ENCODE measurements at regions not wholly inside any gene's neighbourhood (a gene's known extent, or its start where the extent isn't known, plus 50 kb on each side); places are given as distances from the start of the nearest gene placed in this dataset.

DNA sequence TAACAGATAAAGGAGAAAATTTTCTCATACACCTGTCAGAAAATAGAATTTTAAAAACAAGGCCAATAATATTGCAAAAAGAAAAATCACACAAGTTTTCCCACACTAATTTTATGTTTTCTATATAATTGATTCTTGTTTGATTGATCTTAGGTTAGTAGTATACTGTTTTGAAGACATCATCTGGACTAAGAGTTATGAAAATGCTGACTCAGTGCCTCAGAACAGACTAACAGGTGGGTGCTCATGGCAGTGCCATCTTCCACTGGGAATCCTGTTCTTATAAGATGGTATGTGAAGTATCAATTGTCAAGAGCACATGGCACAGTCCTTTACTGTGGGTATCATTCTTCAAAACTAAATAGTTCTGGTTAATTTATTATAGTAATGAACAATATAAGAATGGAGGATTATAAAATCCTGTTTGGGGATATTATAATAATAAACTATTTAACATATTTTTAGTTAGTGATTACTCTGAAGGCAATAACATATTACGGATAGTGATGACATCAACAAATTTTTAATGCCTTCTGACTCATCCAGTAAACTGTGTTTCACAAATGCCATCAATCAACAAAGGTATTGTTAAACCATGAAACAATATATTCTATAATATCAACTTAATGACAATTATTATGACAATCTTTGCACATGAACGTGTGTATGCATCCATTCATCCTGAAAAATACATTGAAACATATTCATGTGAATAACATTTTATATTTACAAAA, 384.6 kb upstream of the KHDRBS2 start:
- no peak overlapping the region for H2AFZ ChIP-seq (ENCODE audit: low read depth, low read length)
- H3K27ac ChIP-seq (ENCODE audit: low read length): no peak overlapping the region

GRCh38 chr6:62669831-62670230, 383.8 kb upstream of the KHDRBS2 start:
- H3K36me3 ChIP-seq (ENCODE audit: insufficient read depth, low read length): no peaks in the 10 kb centered on the region
- no peak overlapping the region for H3K4me2 ChIP-seq (ENCODE audit: low read length)
- H3K9me2 ChIP-seq (ENCODE audit: insufficient read depth, low read length): no peaks in the 10 kb centered on the region
- H3F3A ChIP-seq (ENCODE audit: insufficient read depth, low read length, poor library complexity, severe bottlenecking): no peaks in the 10 kb centered on the region
- H3K27me3 ChIP-seq (ENCODE audit: insufficient read depth, low read depth, low read length): no peaks in the 10 kb centered on the region
- H3K9ac ChIP-seq (ENCODE audit: low read length): no peak overlapping the region
- H3K27ac ChIP-seq (ENCODE audit: low read length): no peak overlapping the region
- H3K9me3 ChIP-seq (ENCODE audit: low read length): no peaks in the 10 kb centered on the region
- no peaks in the 10 kb centered on the region for H3K79me2 ChIP-seq (replicated peaks; ENCODE audit: insufficient read depth, low read length)
- H4K20me1 ChIP-seq (ENCODE audit: insufficient read depth): no peaks in the 10 kb centered on the region
- H3K4me3 ChIP-seq (ENCODE audit: low read length): no peak overlapping the region
- H2AFZ ChIP-seq (ENCODE audit: low read depth, low read length): no peak overlapping the region
- TF ChIP-seq RAD21 (conservative IDR thresholded peaks at IDR 0.05) (no peak), CTCF (IDR thresholded peaks at IDR 0.05; ENCODE audit: poor library complexity, severe bottlenecking) (no peak), EZH2 (IDR thresholded peaks at IDR 0.05; ENCODE audit: borderline replicate concordance, insufficient read depth, low read length, poor library complexity, severe bottlenecking) (no peak), TAF1 (IDR thresholded peaks at IDR 0.05; ENCODE audit: low read depth) (no peak), EP300 (conservative IDR thresholded peaks at IDR 0.05; ENCODE audit: poor library complexity, severe bottlenecking) (no peak), SMC3 (conservative IDR thresholded peaks at IDR 0.05; ENCODE audit: poor library complexity) (no peak)

More for the DNA sequence above, 384.6 kb upstream of the KHDRBS2 start:
- H3K9ac ChIP-seq (ENCODE audit: low read length): no peak overlapping the region
- TF ChIP-seq REST (IDR thresholded peaks at IDR 0.05; ENCODE audit: borderline replicate concordance) (no peak), EP300 (conservative IDR thresholded peaks at IDR 0.05; ENCODE audit: poor library complexity, severe bottlenecking) (no peak), EZH2 (IDR thresholded peaks at IDR 0.05; ENCODE audit: borderline replicate concordance, insufficient read depth, low read length, poor library complexity, severe bottlenecking) (no peak), MXI1 (conservative IDR thresholded peaks at IDR 0.05; ENCODE audit: poor library complexity, severe bottlenecking) (no peak), CTCF (IDR thresholded peaks at IDR 0.05; ENCODE audit: poor library complexity, severe bottlenecking) (no peak)
- H3K4me2 ChIP-seq (ENCODE audit: low read length): no peak overlapping the region
- H3K27me3 ChIP-seq (ENCODE audit: insufficient read depth, low read depth, low read length): no peaks in the 10 kb centered on the region
- no peaks in the 10 kb centered on the region for H3K9me2 ChIP-seq (ENCODE audit: insufficient read depth, low read length)
- H3K79me2 ChIP-seq (replicated peaks; ENCODE audit: insufficient read depth, low read length): no peaks in the 10 kb centered on the region
- no peak overlapping the region for H3K4me3 ChIP-seq (ENCODE audit: low read length)
- no peaks in the 10 kb centered on the region for H3F3A ChIP-seq (ENCODE audit: insufficient read depth, low read length, poor library complexity, severe bottlenecking)
- no peaks in the 10 kb centered on the region for H3K9me3 ChIP-seq (ENCODE audit: low read length)
- H4K20me1 ChIP-seq (ENCODE audit: insufficient read depth): no peaks in the 10 kb centered on the region
- H3K36me3 ChIP-seq (ENCODE audit: insufficient read depth, low read length): no peaks in the 10 kb centered on the region

Data from neural cell (in vitro differentiated cells).